HG03457 (cell line): ENCODE measurements at regions not wholly inside any gene's neighbourhood (a gene's known extent, or its start where the extent isn't known, plus 50 kb on each side); places are given as distances from the start of the nearest gene placed in this dataset.
"Not testable (repeated sequence)": the region's sequence is repeated elsewhere in the genome, so short reads cannot be mapped to it uniquely, and the experiment has no call there.

ENCODE experiments used
- ATAC-seq: cut with Tn5 transposase; IDR thresholded peaks from one replicate; pipeline ENCODE4 v1.9.1; 2021; ENCODE audit warnings: moderate number of reproducible peaks; ENCODE audit not compliant: unreplicated experiment

GRCh38 chr5:126002222-126002897, 420.8 kb upstream of the GRAMD2B start:
- no peak for ATAC-seq

GRCh38 chr5:126003309-126003708, 419.9 kb upstream of the GRAMD2B start:
- ATAC-seq = no peak

GRCh38 chr5:126004636-126005035, 418.6 kb upstream of the GRAMD2B start:
- ATAC-seq = no peak

GRCh38 chr5:126007841-126008240, 415.4 kb upstream of the GRAMD2B start:
- no peak for ATAC-seq

- ATAC-seq = no peak
Observed at GRCh38 chr5:126009566-126009965, 413.6 kb upstream of the GRAMD2B start.

- not testable (repeated sequence) for ATAC-seq
Observed at GRCh38 chr5:126011526-126011925, 411.7 kb upstream of the GRAMD2B start.

- ATAC-seq = no peak
Observed at GRCh38 chr5:126014676-126015075, 408.5 kb upstream of the GRAMD2B start.

GRCh38 chr5:126015235-126016181, 407.7 kb upstream of the GRAMD2B start:
- ATAC-seq = no peak

- no peak for ATAC-seq
Observed at GRCh38 chr5:126016256-126016655, 407.0 kb upstream of the GRAMD2B start.

GRCh38 chr5:126017096-126017495, 406.1 kb upstream of the GRAMD2B start:
- ATAC-seq = no peak

- ATAC-seq = no peak
Observed at GRCh38 chr5:126020770-126021169, 402.4 kb upstream of the GRAMD2B start.

GRCh38 chr5:126023994-126024441, 399.2 kb upstream of the GRAMD2B start:
- ATAC-seq = no peak

GRCh38 chr5:126027149-126027548, 396.1 kb upstream of the GRAMD2B start:
- ATAC-seq = no peak

- no peak for ATAC-seq
Observed at GRCh38 chr5:126027652-126028051, 395.6 kb upstream of the GRAMD2B start.

- ATAC-seq = no peak
Observed at GRCh38 chr5:126028336-126028735, 394.9 kb upstream of the GRAMD2B start.

GRCh38 chr5:126029282-126029681, 393.9 kb upstream of the GRAMD2B start:
- ATAC-seq = not testable (repeated sequence)

GRCh38 chr5:126030698-126031097, 392.5 kb upstream of the GRAMD2B start:
- no peak for ATAC-seq

GRCh38 chr5:126031989-126032716, 391.1 kb upstream of the GRAMD2B start:
- ATAC-seq = no peak

- no peak for ATAC-seq
Observed at GRCh38 chr5:126043688-126044087, 379.5 kb upstream of the GRAMD2B start.

GRCh38 chr5:126044111-126044668, 379.0 kb upstream of the GRAMD2B start:
- no peak for ATAC-seq
